ENCODE measurements at regions not wholly inside any gene's neighbourhood (a gene's known extent, or its start where the extent isn't known, plus 50 kb on each side); places are given as distances from the start of the nearest gene placed in this dataset.

DNA sequence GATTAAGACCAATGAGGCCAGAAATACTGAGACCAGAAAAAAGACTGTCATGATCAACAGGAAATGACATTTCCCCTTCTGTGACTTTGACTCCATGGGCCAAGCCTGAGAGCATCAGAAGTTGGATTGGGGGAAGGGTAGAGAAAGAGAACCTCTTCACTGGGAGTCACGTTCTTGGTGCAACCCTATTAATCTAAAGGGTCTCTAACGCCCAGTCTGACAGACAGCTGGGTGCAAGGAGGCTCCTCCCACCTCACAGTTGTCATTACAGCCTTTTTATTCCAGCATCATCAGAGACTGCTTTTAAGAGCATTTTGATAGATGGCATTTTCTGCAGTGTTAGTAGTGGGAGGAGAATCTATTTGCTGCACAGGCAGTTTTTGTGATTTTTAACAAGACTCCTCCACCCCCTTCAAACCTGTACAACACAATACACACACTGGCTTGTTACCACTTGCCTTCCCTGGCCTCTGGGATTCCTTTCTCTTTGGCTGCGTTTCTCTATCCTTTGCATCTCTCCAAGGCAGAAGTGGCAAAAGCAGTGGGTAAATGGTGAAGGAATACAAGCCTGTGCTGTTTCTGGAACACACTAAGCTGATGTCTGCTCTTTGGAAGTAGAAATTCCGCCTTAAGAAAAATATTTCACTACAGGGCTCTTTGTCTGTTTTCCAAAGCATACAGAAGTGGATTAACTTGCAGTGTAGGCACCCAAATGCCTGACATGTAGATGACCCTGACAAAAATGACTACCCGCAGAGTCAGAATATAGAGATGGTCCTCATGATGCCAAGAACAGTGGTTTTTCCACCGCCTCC, 310.4 kb upstream of the ZNF608 start:
- H3K79me2 ChIP-seq (ENCODE audit: control insufficient read depth, insufficient read depth, low read length, poor library complexity) = no peaks in the 10 kb centered on the region
- H3K18ac ChIP-seq (ENCODE audit: low read length) = no peak overlapping the region
- no peak overlapping the region for H4K91ac ChIP-seq (ENCODE audit: low read depth, low read length)
- no peaks in the 10 kb centered on the region for H3K27me3 ChIP-seq (ENCODE audit: insufficient read depth, low read length)
- H3K4me2 ChIP-seq (ENCODE audit: low read length) = no peak overlapping the region
- H3K27ac ChIP-seq (ENCODE audit: low read depth, low read length) = no peak overlapping the region
- no peak overlapping the region for H3K14ac ChIP-seq (ENCODE audit: low read length)
- no peak overlapping the region for H2BK12ac ChIP-seq (ENCODE audit: low read length)
- H2AK5ac ChIP-seq (ENCODE audit: low read length) = no peak overlapping the region
- no CpG with 5 or more reads among the region's 6 CpGs for WGBS (ENCODE audit: extremely low coverage, insufficient coverage, insufficient read length)
- no peak overlapping the region for H2BK5ac ChIP-seq (ENCODE audit: low read depth, low read length, poor library complexity)
- H4K12ac ChIP-seq (ENCODE audit: low read depth, low read length) = no peak overlapping the region
- H3K4ac ChIP-seq (ENCODE audit: low read depth, low read length) = no peak overlapping the region
- no peak overlapping the region for H3K23ac ChIP-seq (ENCODE audit: low read length)
- H2AFZ ChIP-seq (ENCODE audit: insufficient read depth, low read length, poor library complexity) = no peak overlapping the region
- no peak for DNase-seq
- no peaks in the 10 kb centered on the region for H3K4me1 ChIP-seq (ENCODE audit: control insufficient read depth in 1 of 2, insufficient read depth in 2 of 2, low read length in 2 of 2)
- H3K79me1 ChIP-seq (ENCODE audit: low read length) = no peaks in the 10 kb centered on the region
- H3K9ac ChIP-seq (ENCODE audit: low read length) = no peak overlapping the region
- H3K9me3 ChIP-seq (ENCODE audit: insufficient read depth, low read depth, low read length) = no peaks in the 10 kb centered on the region
- no peak overlapping the region for H3K4me3 ChIP-seq (ENCODE audit: low read depth, low read length)
- H2BK120ac ChIP-seq (ENCODE audit: insufficient read depth, low read length, poor library complexity) = no peak overlapping the region
- no peak overlapping the region for H4K8ac ChIP-seq (ENCODE audit: low read depth, low read length)
- H3K36me3 ChIP-seq (ENCODE audit: control insufficient read depth in 1 of 2, insufficient read depth in 2 of 2, low read length in 2 of 2) = no peaks in the 10 kb centered on the region

DNA sequence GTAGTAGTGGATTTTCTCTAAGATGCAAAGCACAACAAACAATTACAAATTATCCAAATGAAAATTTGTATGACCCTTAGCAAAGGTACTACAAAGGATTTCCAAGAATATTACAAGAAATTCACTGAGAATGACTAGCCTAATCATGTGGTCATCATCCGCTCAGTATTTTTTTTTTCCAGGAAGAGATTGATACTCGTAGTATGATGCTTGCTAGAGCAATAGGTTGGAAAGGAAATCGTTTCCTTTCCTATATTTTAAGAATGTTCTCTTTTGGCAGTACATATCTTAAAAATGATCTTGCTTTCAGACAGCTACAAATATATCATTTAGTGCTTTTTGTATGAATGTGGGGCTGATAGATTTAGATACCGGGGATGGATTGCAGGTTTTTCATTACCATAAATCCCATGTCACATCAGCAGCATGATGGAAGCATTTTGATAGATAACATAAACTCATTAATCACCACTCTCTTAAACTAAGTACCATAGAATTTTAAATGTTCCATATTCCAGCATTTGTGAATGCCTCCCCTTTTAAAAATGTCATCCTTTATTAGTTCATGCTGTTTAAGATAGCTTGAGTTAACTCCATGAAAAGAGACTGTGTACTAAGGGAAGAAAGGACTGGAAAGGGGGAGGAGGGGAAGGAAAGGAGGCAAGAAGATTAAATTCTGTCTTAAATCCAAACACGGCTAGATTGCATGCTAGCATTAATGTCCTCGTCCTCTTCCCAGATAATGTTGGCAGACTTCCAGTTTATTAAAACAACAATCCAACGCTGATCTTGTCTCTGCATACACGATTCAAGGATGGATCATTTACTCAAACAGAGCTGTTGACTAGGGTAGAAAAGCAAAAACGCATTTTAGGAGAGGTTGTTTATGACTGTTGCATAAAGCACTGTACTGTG, 311.7 kb upstream of the ZNF608 start:
- H2BK5ac ChIP-seq (ENCODE audit: low read depth, low read length, poor library complexity) = no peak overlapping the region
- no peaks in the 10 kb centered on the region for H3K79me2 ChIP-seq (ENCODE audit: control insufficient read depth, insufficient read depth, low read length, poor library complexity)
- DNase-seq = no peak
- H2BK120ac ChIP-seq (ENCODE audit: insufficient read depth, low read length, poor library complexity) = no peak overlapping the region
- no peaks in the 10 kb centered on the region for H3K36me3 ChIP-seq (ENCODE audit: control insufficient read depth in 1 of 2, insufficient read depth in 2 of 2, low read length in 2 of 2)
- H2AK5ac ChIP-seq (ENCODE audit: low read length) = no peak overlapping the region
- no peak overlapping the region for H3K23ac ChIP-seq (ENCODE audit: low read length)
- H3K9me3 ChIP-seq (ENCODE audit: insufficient read depth, low read depth, low read length) = no peaks in the 10 kb centered on the region
- H4K8ac ChIP-seq (ENCODE audit: low read depth, low read length) = no peak overlapping the region
- no peak overlapping the region for H3K9ac ChIP-seq (ENCODE audit: low read length)
- no peak overlapping the region for H2BK12ac ChIP-seq (ENCODE audit: low read length)
- no CpG with 5 or more reads among the region's 9 CpGs for WGBS (ENCODE audit: extremely low coverage, insufficient coverage, insufficient read length)
- no peak overlapping the region for H4K91ac ChIP-seq (ENCODE audit: low read depth, low read length)
- H3K27ac ChIP-seq (ENCODE audit: low read depth, low read length) = no peak overlapping the region
- no peak overlapping the region for H3K4ac ChIP-seq (ENCODE audit: low read depth, low read length)
- no peak overlapping the region for H4K12ac ChIP-seq (ENCODE audit: low read depth, low read length)
- H3K4me1 ChIP-seq (ENCODE audit: control insufficient read depth in 1 of 2, insufficient read depth in 2 of 2, low read length in 2 of 2) = no peaks in the 10 kb centered on the region
- no peaks in the 10 kb centered on the region for H3K79me1 ChIP-seq (ENCODE audit: low read length)
- H3K18ac ChIP-seq (ENCODE audit: low read length) = no peak overlapping the region
- no peak overlapping the region for H2AFZ ChIP-seq (ENCODE audit: insufficient read depth, low read length, poor library complexity)
- H3K14ac ChIP-seq (ENCODE audit: low read length) = no peak overlapping the region
- no peak overlapping the region for H3K4me2 ChIP-seq (ENCODE audit: low read length)
- no peak overlapping the region for H3K4me3 ChIP-seq (ENCODE audit: low read depth, low read length)
- H3K27me3 ChIP-seq (ENCODE audit: insufficient read depth, low read length) = no peaks in the 10 kb centered on the region

DNA sequence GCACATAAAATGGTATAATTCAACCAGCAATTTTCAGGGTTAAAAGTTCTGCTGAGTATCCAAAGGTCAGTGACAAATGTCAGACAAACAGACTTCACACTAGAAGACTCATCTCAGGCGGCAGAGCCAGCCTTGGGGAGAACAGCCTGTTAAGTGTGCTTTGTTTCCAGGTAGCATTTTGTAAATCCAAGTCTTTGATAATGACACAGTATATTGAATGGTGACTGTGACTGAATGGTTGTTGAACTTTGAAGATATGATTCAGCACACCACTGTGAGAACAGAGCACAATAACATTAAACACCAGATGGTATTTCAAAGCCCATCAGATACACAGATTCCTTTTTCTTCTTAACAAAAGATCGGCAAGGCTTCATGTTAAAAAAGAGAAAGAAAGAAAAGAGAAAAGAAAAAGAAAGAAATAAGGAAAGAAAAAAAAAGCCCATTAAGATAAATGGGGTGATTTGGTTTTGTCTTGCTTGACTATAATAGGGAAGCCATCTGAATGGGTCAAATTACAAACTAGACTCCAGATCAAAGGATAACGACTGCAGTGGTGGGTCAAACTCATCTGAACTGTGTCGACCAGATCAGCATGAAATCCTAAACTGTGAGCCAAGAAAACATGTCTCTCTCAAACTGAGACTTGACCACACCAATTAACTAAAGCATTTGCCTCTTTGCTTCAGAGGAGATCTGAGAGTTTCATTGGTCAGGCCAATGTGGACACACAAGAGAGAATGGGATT, 313.0 kb upstream of the ZNF608 start:
- no peak for DNase-seq
- H3K18ac ChIP-seq (ENCODE audit: low read length) = no peak overlapping the region
- H2BK120ac ChIP-seq (ENCODE audit: insufficient read depth, low read length, poor library complexity) = no peak overlapping the region
- no peak overlapping the region for H3K9ac ChIP-seq (ENCODE audit: low read length)
- no peaks in the 10 kb centered on the region for H3K36me3 ChIP-seq (ENCODE audit: control insufficient read depth in 1 of 2, insufficient read depth in 2 of 2, low read length in 2 of 2)
- no peaks in the 10 kb centered on the region for H3K27me3 ChIP-seq (ENCODE audit: insufficient read depth, low read length)
- no peak overlapping the region for H2AFZ ChIP-seq (ENCODE audit: insufficient read depth, low read length, poor library complexity)
- H3K4me3 ChIP-seq (ENCODE audit: low read depth, low read length) = no peak overlapping the region
- no peaks in the 10 kb centered on the region for H3K79me1 ChIP-seq (ENCODE audit: low read length)
- no peak overlapping the region for H4K12ac ChIP-seq (ENCODE audit: low read depth, low read length)
- H4K91ac ChIP-seq (ENCODE audit: low read depth, low read length) = no peak overlapping the region
- H2AK5ac ChIP-seq (ENCODE audit: low read length) = no peak overlapping the region
- no peak overlapping the region for H2BK5ac ChIP-seq (ENCODE audit: low read depth, low read length, poor library complexity)
- no peak overlapping the region for H4K8ac ChIP-seq (ENCODE audit: low read depth, low read length)
- peak overlapping the region; percentile 27 for H3K27ac ChIP-seq (ENCODE audit: low read depth, low read length)
- H3K79me2 ChIP-seq (ENCODE audit: control insufficient read depth, insufficient read depth, low read length, poor library complexity) = no peaks in the 10 kb centered on the region
- no peak overlapping the region for H3K14ac ChIP-seq (ENCODE audit: low read length)
- no peaks in the 10 kb centered on the region for H3K9me3 ChIP-seq (ENCODE audit: insufficient read depth, low read depth, low read length)
- H3K4ac ChIP-seq (ENCODE audit: low read depth, low read length) = no peak overlapping the region
- no peak overlapping the region for H2BK12ac ChIP-seq (ENCODE audit: low read length)
- no peaks in the 10 kb centered on the region for H3K4me1 ChIP-seq (ENCODE audit: control insufficient read depth in 1 of 2, insufficient read depth in 2 of 2, low read length in 2 of 2)
- no CpG with 5 or more reads among the region's 4 CpGs for WGBS (ENCODE audit: extremely low coverage, insufficient coverage, insufficient read length)
- no peak overlapping the region for H3K23ac ChIP-seq (ENCODE audit: low read length)
- H3K4me2 ChIP-seq (ENCODE audit: low read length) = no peak overlapping the region

DNA sequence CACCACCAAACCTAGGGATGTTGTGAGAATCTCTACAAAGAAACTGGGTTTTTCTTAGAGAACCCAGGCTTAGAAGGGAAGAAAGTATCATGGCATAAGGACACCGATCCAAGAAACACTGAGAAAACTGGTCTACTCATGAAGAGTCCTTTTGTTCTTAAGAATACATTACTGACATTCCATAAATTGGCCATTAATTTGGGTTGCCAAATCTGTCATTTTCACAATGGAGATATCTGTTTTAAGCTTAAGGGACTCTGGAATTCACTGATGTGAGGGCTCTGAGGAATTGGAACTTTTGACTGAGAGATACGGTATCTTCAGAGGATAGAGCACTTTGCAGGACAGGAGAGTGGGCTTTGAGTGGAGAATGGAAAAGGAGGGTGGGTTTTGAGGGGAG, 315.3 kb upstream of the ZNF608 start:
- Histone ChIP-seq H3K79me1 (ENCODE audit: low read length) (no peaks in the 10 kb centered on the region), H2BK120ac (ENCODE audit: insufficient read depth, low read length, poor library complexity) (no peak overlapping the region), H4K8ac (ENCODE audit: low read depth, low read length) (no peak overlapping the region), H3K14ac (ENCODE audit: low read length) (no peak overlapping the region), H3K4ac (ENCODE audit: low read depth, low read length) (no peak overlapping the region), H4K91ac (ENCODE audit: low read depth, low read length) (no peak overlapping the region), H3K27ac (ENCODE audit: low read depth, low read length) (no peak overlapping the region), H2AK5ac (ENCODE audit: low read length) (no peak overlapping the region), H3K4me2 (ENCODE audit: low read length) (no peak overlapping the region), H2AFZ (ENCODE audit: insufficient read depth, low read length, poor library complexity) (no peak overlapping the region), H3K18ac (ENCODE audit: low read length) (no peak overlapping the region), H3K4me3 (ENCODE audit: low read depth, low read length) (no peak overlapping the region), H3K4me1 (ENCODE audit: control insufficient read depth in 1 of 2, insufficient read depth in 2 of 2, low read length in 2 of 2) (no peaks in the 10 kb centered on the region), H2BK12ac (ENCODE audit: low read length) (no peak overlapping the region), H3K9ac (ENCODE audit: low read length) (no peak overlapping the region), H3K36me3 (ENCODE audit: control insufficient read depth in 1 of 2, insufficient read depth in 2 of 2, low read length in 2 of 2) (no peaks in the 10 kb centered on the region), H3K79me2 (ENCODE audit: control insufficient read depth, insufficient read depth, low read length, poor library complexity) (no peaks in the 10 kb centered on the region), H3K23ac (ENCODE audit: low read length) (no peak overlapping the region), H3K27me3 (ENCODE audit: insufficient read depth, low read length) (no peaks in the 10 kb centered on the region), H2BK5ac (ENCODE audit: low read depth, low read length, poor library complexity) (no peak overlapping the region), H4K12ac (ENCODE audit: low read depth, low read length) (no peak overlapping the region), H3K9me3 (ENCODE audit: insufficient read depth, low read depth, low read length) (no peaks in the 10 kb centered on the region)
- no CpG with 5 or more reads among the region's 2 CpGs for WGBS (ENCODE audit: extremely low coverage, insufficient coverage, insufficient read length)
- no peak for DNase-seq
